Heart left ventricle (tissue), 13 donors: ENCODE measurements at regions not wholly inside any gene's neighbourhood (a gene's known extent, or its start where the extent isn't known, plus 50 kb on each side); places are given as distances from the start of the nearest gene placed in this dataset.

Source experiments
- POLR2A ChIP-seq, 2 donors: fragments of 450-650 bp; IDR thresholded peaks; one replicate each; pipeline ENCODE4 v1.6.1; 2017; ENCODE audit warnings: antibody characterized with exemption in 2 of 2, mild to moderate bottlenecking in 2 of 2, moderate library complexity in 2 of 2
- TF ChIP-seq, protein P1 (sequence below), 12 donors: fragments of 200-600 bp; sonication (generic) in 4 of 12; IDR thresholded peaks; one replicate each; pipeline versions ENCODE4 v1.5.0 to v1.8.0; 2018 to 2022; ENCODE audit warnings: antibody characterized with exemption in 12 of 12, mild to moderate bottlenecking in 5 of 12
- donor health status: ischemic (EF 13 %, LVEDD 7.1; RV severe dilation, severe dysfunction).
- donor health status: DM: no; HTN: yes; CAD: no.
- donor health status: DM: no; HTN: no; CAD: no.
- donor health status: ischemic (EF 25% LVEDD 6.9; RV normal size, moderate dysfunction).
- donor health status: ischemic (EF 25% LVEDD 5.7; RV mildly dilated, moderate dysfunction).
- donor health status: ischemic (EF 35%, LVEDD 5.7; RV mildly dilated, moderate dysfunction).
- donor health status: nonischemic (EF 11% LVEDD 7.7; RV severe dilation, severe dysfunction).
- donor health status: DM: yes; HTN: yes; CAD: no.
- donor health status: PGD.
- donor health status: ischemic (EF 29% LVEDD 5.4; RV normal size, mild dysfunction).
- donor health status: nonischemic (EF 23%, LVEDD 6.1; RV moderate dilation, normal function).

DNA sequence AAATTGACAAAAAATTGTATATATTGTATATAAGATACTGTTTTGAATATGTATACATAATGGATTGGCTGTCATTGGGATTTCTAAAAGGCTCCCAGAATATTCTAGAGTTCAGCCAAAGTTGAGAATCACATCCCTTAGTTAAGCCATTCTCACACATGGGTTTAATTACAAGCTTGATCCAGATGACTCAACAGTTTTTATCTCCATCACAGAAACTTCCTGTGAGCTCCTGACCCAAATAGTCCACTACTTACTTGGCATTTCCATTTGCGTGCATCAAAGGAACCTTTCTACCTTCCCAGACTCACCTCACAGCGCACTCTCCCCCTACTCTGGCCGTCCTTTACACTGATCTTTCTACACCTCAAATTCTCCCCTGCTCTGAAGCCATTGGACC, 184.8 kb upstream of the ARHGAP20 start:
- TF ChIP-seq, protein P1, sequence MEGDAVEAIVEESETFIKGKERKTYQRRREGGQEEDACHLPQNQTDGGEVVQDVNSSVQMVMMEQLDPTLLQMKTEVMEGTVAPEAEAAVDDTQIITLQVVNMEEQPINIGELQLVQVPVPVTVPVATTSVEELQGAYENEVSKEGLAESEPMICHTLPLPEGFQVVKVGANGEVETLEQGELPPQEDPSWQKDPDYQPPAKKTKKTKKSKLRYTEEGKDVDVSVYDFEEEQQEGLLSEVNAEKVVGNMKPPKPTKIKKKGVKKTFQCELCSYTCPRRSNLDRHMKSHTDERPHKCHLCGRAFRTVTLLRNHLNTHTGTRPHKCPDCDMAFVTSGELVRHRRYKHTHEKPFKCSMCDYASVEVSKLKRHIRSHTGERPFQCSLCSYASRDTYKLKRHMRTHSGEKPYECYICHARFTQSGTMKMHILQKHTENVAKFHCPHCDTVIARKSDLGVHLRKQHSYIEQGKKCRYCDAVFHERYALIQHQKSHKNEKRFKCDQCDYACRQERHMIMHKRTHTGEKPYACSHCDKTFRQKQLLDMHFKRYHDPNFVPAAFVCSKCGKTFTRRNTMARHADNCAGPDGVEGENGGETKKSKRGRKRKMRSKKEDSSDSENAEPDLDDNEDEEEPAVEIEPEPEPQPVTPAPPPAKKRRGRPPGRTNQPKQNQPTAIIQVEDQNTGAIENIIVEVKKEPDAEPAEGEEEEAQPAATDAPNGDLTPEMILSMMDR (IDR thresholded peaks at IDR 0.05) = no peak
- TF ChIP-seq POLR2A (IDR thresholded peaks at IDR 0.05) = no peak
